Loucy (cell line): ENCODE measurements at regions not wholly inside any gene's neighbourhood (a gene's known extent, or its start where the extent isn't known, plus 50 kb on each side); places are given as distances from the start of the nearest gene placed in this dataset.
"Not testable (repeated sequence)": the region's sequence is repeated elsewhere in the genome, so short reads cannot be mapped to it uniquely, and the experiment has no call there.

Experiments
- H2AFZ ChIP-seq: fragments of 200-600 bp; sonication (generic); 2 replicates; pipeline ENCODE4 v1.6.0; 2016; ENCODE audit warnings: antibody characterized with exemption, mild to moderate bottlenecking, low read length, moderate library complexity
- H3F3A ChIP-seq: fragments of 200-600 bp; 2 replicates; pipeline ENCODE4 v1.6.0; 2016; ENCODE audit warnings: antibody characterized with exemption, low read depth, mild to moderate bottlenecking
- H3K27me3 ChIP-seq: fragments of 200-600 bp; sonication (generic); 2 replicates; pipeline ENCODE4 v1.6.1; 2014; ENCODE audit warnings: low read length, mild to moderate bottlenecking; ENCODE audit not compliant: insufficient read depth, poor library complexity, severe bottlenecking
- H3K36me3 ChIP-seq: fragments of 200-600 bp; sonication (generic); 2 replicates; pipeline ENCODE4 v1.6.1; 2016; ENCODE audit warnings: low read length; ENCODE audit not compliant: insufficient read depth
- H3K4me1 ChIP-seq: fragments of 200-600 bp; sonication (generic); 2 replicates; pipeline ENCODE4 v1.5.1; 2014; ENCODE audit warnings: low read length, mild to moderate bottlenecking; ENCODE audit not compliant: insufficient read depth, poor library complexity, severe bottlenecking
- H3K4me2 ChIP-seq: fragments of 200-600 bp; sonication (generic); 2 replicates; pipeline ENCODE4 v1.6.0; 2014; ENCODE audit warnings: antibody characterized with exemption, low read length, low read depth, mild to moderate bottlenecking; ENCODE audit not compliant: poor library complexity, severe bottlenecking
- H3K4me3 ChIP-seq: fragments of 200-600 bp; sonication (generic); 2 replicates; pipeline ENCODE4 v1.5.1; 2014; ENCODE audit warnings: low read length, mild to moderate bottlenecking, mixed read lengths; ENCODE audit not compliant: poor library complexity, severe bottlenecking
- H3K79me2 ChIP-seq: fragments of 200-600 bp; sonication (generic); 2 replicates; pipeline ENCODE4 v1.6.1; 2014; ENCODE audit warnings: low read length; ENCODE audit not compliant: insufficient read depth
- H3K9ac ChIP-seq: fragments of 200-600 bp; sonication (generic); 2 replicates; pipeline ENCODE4 v1.6.0; 2014; ENCODE audit warnings: mild to moderate bottlenecking, low read depth, low read length, moderate library complexity; ENCODE audit not compliant: poor library complexity, severe bottlenecking
- H3K9me2 ChIP-seq: fragments of 200-600 bp; sonication (generic); replicated peaks from 2 replicates; pipeline ENCODE4 v1.6.1; 2016; ENCODE audit warnings: low read depth, low read length, mixed read lengths
- H3K9me3 ChIP-seq: fragments of 200-600 bp; sonication (generic); 2 replicates; pipeline ENCODE4 v1.6.1; 2014; ENCODE audit warnings: mild to moderate bottlenecking, antibody characterized with exemption, low read length, low read depth; ENCODE audit not compliant: insufficient read depth
- H4K20me1 ChIP-seq: fragments of 200-600 bp; sonication (generic); 2 replicates; pipeline ENCODE4 v1.6.0; 2014; ENCODE audit warnings: antibody characterized with exemption, low read length, mild to moderate bottlenecking; ENCODE audit not compliant: insufficient read depth, poor library complexity, severe bottlenecking
- EZH2phosphoT487 ChIP-seq: fragments of 200-600 bp; IDR thresholded peaks from 2 replicates; pipeline ENCODE4 v1.6.1; 2018; ENCODE audit warnings: antibody characterized with exemption, mild to moderate bottlenecking, moderate library complexity, borderline replicate concordance
- TF ChIP-seq, protein P1 (sequence below): fragments of 200-600 bp; sonication (generic); conservative IDR thresholded peaks from 2 replicates; pipeline ENCODE4 v1.5.1; 2014; ENCODE audit warnings: mild to moderate bottlenecking, antibody characterized with exemption, low read length

DNA sequence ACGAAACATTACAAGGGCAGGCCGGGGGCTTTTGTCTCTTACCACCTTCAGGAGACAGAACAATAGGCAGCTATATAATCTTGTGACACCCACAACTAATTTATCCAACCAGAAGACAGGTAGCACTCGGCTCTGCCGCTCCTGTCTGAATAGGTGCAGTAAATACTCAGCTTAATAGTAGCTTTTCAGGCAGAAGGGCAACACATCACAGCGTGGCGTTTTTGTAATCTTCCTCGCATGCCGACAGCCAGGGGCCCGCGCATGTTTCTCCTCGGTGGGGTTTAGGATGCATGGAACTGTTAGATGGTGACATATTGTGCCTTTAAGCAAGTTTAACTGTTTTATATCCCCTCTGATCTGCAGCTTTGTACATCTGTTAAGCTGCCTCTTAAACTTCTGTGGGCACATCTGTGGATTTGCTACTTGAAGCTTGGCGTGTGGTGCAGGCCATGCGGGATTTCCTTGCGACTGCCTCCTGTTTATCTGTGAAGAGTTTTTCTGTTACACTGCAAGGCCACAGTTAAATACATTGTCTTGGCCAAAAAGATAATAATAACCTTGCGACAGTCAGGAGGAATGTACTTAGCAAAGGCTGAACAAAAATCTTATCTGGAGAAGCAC is 123.2 kb upstream of the BNIP2 start:
- Histone ChIP-seq H4K20me1 (no peaks in the 10 kb centered on the region), H3K36me3 (no peaks in the 10 kb centered on the region), H3F3A (peaks cover 11% of the 10 kb centered on the region; the same call in 1 of the 2 replicates), H3K4me3 (peak overlapping the region; percentile 72), H3K27me3 (no peaks in the 10 kb centered on the region), H3K4me2 (peak overlapping the region; percentile 81), H3K9me3 (no peaks in the 10 kb centered on the region), H3K9ac (peak overlapping the region; percentile 77), H3K4me1 (peaks cover 65% of the 10 kb centered on the region), H3K9me2 (no peaks in the 10 kb centered on the region), H2AFZ (peak overlapping the region; percentile 39), H3K79me2 (0 out of 2 replicates have a peak, but pooled peaks cover 3% of the 10 kb centered on the region)
- TF ChIP-seq EZH2phosphoT487: no peak
- TF ChIP-seq, protein P1, sequence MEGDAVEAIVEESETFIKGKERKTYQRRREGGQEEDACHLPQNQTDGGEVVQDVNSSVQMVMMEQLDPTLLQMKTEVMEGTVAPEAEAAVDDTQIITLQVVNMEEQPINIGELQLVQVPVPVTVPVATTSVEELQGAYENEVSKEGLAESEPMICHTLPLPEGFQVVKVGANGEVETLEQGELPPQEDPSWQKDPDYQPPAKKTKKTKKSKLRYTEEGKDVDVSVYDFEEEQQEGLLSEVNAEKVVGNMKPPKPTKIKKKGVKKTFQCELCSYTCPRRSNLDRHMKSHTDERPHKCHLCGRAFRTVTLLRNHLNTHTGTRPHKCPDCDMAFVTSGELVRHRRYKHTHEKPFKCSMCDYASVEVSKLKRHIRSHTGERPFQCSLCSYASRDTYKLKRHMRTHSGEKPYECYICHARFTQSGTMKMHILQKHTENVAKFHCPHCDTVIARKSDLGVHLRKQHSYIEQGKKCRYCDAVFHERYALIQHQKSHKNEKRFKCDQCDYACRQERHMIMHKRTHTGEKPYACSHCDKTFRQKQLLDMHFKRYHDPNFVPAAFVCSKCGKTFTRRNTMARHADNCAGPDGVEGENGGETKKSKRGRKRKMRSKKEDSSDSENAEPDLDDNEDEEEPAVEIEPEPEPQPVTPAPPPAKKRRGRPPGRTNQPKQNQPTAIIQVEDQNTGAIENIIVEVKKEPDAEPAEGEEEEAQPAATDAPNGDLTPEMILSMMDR: peak; percentile 26

DNA sequence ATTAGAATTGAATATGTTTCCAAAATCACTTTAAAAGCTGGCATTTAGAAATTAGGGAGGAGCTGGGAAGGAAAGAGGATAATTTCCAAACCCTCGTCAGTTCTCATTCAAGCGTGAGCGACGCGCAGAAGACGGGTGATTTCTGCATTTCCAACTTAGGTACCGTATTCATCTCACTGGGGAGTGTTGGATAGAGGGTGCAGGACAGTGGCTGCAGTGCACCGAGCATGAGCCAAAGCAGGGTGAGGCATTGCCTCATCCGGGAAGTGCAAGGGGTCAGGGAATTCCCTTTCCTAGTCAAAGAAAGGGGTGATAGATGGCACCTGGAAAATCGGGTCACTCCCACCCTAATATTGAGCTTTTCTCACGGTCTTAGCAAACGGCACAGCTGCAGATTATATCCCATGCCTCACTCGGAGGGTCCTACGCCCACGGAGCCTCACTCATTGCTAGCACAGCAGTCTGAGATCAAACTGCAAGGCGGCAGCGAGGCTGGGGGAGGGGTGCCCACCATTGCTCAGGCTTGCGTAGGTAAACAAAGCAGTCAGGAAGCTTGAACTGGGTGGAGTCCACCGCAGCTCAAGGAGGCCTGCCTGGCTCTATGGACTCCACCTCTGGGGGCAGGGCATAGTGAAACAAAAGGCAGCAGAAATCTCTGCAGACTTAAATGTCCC is 114.3 kb upstream of the BNIP2 start:
- H2AFZ ChIP-seq, H3K9me2 ChIP-seq, H3K27me3 ChIP-seq, H3F3A ChIP-seq, H4K20me1 ChIP-seq, H3K4me2 ChIP-seq, H3K4me1 ChIP-seq, H3K9me3 ChIP-seq, H3K36me3 ChIP-seq, H3K4me3 ChIP-seq, H3K9ac ChIP-seq, H3K79me2 ChIP-seq: not testable (repeated sequence)

DNA sequence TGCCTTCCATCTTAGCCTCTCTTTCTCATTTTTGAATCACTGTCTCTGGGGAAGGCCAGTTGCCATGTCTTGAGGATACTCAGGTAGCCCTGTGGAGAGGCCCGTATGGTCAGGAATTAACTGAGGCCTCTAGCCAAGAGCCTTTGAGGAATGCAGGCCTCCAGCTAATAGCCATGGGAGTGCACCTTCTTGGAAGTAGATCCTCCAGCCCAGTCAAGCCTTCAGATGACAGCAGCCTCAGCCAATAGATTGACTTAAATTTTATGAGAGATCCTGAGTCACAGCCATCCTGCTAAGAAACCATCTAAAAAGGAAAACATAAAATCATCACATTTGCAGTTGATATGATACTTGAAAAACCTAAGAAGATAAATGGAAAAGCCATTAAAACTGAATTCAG is 112.5 kb upstream of the BNIP2 start:
- H4K20me1 ChIP-seq: no peaks in the 10 kb centered on the region

More for the DNA sequence above, 112.5 kb upstream of the BNIP2 start:
- Histone ChIP-seq H3K9me2 (no peaks in the 10 kb centered on the region), H3K4me1 (peaks cover 7% of the 10 kb centered on the region), H3F3A (no peaks in the 10 kb centered on the region), H3K27me3 (no peaks in the 10 kb centered on the region), H3K79me2 (no peaks in the 10 kb centered on the region), H3K36me3 (no peaks in the 10 kb centered on the region; the same call in 1 of the 2 replicates), H3K4me3 (no peak overlapping the region), H3K4me2 (no peak overlapping the region), H2AFZ (0 out of 2 replicates have a peak overlapping the region, but pooled peaks have one; percentile 33), H3K9me3 (no peaks in the 10 kb centered on the region), H3K9ac (no peak overlapping the region)
- TF ChIP-seq, protein P1: no peak
- TF ChIP-seq EZH2phosphoT487: no peak
